ENCODE measurements at regions not wholly inside any gene's neighbourhood (a gene's known extent, or its start where the extent isn't known, plus 50 kb on each side); places are given as distances from the start of the nearest gene placed in this dataset.
"Not testable (repeated sequence)": the region's sequence is repeated elsewhere in the genome, so short reads cannot be mapped to it uniquely, and the experiment has no call there.

DNA sequence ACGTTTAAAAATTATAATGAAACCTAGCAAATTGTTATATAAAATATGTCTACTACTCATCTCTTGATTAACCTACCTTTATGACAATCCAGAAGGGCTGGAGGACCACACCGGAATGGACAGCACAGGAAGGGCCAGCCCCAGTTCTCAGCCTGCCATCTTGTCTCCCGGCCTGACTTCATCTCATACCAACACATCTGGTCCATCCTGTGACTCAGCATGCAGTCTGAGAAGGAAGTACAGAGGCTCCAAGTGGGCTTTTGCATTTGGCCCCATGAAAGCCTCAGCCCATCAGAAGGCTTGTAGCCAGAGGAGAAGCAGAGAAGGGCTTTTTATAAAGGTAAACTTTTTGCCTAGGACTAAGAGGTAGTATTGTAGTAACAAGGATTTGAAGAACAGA is 436.6 kb downstream of the MRPL39 start:
- Histone ChIP-seq H4K20me1 (ENCODE audit: control insufficient read depth, insufficient read depth, low read length, poor library complexity, severe bottlenecking) (no peaks in the 10 kb centered on the region), H3K4me1 (ENCODE audit: control insufficient read depth in 2 of 2, insufficient read depth in 2 of 2, low read length in 2 of 2) (peaks cover 17 to 20% of the 10 kb centered on the region in 2 donors), H3K27me3 (replicated peaks in 1 of 4; ENCODE audit: control extremely low read depth in 1 of 4, control insufficient read depth in 3 of 4, insufficient read depth in 4 of 4, low read length in 3 of 4) (no peaks in the 10 kb centered on the region), H3K36me3 (replicated peaks in 1 of 2; ENCODE audit: control extremely low read depth in 1 of 2, control insufficient read depth in 1 of 2, extremely low read depth in 1 of 2, insufficient read depth in 2 of 2, low read length in 1 of 2) (no peaks in the 10 kb centered on the region), H3K4me2 (replicated peaks; ENCODE audit: low read depth, low read length, poor library complexity, severe bottlenecking) (no peak overlapping the region), H2AFZ (ENCODE audit: insufficient read depth, low read depth, low read length, poor library complexity, severe bottlenecking) (no peak overlapping the region), H3K79me2 (ENCODE audit: control insufficient read depth, insufficient read depth, low read length) (no peaks in the 10 kb centered on the region), H3K9me3 (ENCODE audit: control extremely low read depth in 1 of 3, control insufficient read depth in 2 of 3, insufficient read depth in 1 of 3, low read length in 2 of 3) (peaks cover 4 to 19% (median 15%) of the 10 kb centered on the region in 3 donors), H3K4me3 (ENCODE audit: control extremely low read depth in 1 of 5, extremely low read depth in 1 of 5, insufficient read depth in 1 of 5, low read depth in 2 of 5, low read length in 4 of 5) (no peak overlapping the region), H3K27ac (ENCODE audit: low read length in 2 of 2) (no peak overlapping the region), H3K9ac (ENCODE audit: low read length) (no peak overlapping the region)
- H3K27me3 Mint-ChIP-seq = no peaks in the 10 kb centered on the region
- DNase-seq (no peak), ATAC-seq (ENCODE audit: low read depth) (no peak)
- intact Hi-C loops (cut with micrococcal nuclease) = loop anchor here (10.0 kb wide), 1 partner anchor 394 kb away; no protein-coding TSS in a partner anchor
- H3K4me1 Mint-ChIP-seq = peaks cover 20% of the 10 kb centered on the region
- peaks cover 15% of the 10 kb centered on the region for H3K9me3 Mint-ChIP-seq (ENCODE audit: insufficient read depth)
- no peak overlapping the region for H3K27ac Mint-ChIP-seq
- CTCF ChIA-PET = no interaction called here
- 100% methylated on average over 1 of the region's 3 CpGs for WGBS (ENCODE audit: insufficient coverage)
- POLR2A ChIA-PET = no interaction called here
- TF ChIP-seq, protein P1, sequence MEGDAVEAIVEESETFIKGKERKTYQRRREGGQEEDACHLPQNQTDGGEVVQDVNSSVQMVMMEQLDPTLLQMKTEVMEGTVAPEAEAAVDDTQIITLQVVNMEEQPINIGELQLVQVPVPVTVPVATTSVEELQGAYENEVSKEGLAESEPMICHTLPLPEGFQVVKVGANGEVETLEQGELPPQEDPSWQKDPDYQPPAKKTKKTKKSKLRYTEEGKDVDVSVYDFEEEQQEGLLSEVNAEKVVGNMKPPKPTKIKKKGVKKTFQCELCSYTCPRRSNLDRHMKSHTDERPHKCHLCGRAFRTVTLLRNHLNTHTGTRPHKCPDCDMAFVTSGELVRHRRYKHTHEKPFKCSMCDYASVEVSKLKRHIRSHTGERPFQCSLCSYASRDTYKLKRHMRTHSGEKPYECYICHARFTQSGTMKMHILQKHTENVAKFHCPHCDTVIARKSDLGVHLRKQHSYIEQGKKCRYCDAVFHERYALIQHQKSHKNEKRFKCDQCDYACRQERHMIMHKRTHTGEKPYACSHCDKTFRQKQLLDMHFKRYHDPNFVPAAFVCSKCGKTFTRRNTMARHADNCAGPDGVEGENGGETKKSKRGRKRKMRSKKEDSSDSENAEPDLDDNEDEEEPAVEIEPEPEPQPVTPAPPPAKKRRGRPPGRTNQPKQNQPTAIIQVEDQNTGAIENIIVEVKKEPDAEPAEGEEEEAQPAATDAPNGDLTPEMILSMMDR (IDR thresholded peaks at IDR 0.05) = no peak
- no peak for TF ChIP-seq EZH2 (IDR thresholded peaks at IDR 0.05; ENCODE audit: borderline replicate concordance, insufficient read depth, low read depth, low read length, poor library complexity, severe bottlenecking)
- H3K4me3 Mint-ChIP-seq = no peak overlapping the region

DNA sequence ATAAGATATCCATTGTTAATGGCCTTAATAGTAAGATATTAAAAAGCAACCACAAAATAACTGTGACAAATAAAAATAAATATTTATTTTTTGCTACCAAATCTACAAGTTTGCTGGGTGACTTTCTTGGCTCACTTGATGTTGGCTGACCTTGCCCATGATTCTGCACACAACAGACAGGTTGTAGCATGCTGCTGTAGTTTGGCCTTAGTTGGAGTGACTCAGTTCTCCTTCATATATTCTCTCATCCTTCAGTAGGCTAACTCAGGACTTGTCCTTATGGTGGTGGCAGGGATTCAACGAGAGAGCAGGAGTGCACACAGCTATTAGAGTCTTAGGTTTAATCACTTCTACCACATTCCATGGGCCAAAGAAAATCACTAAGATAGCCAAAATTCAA is 437.9 kb downstream of the MRPL39 start:
- Histone ChIP-seq H3K9me3 (ENCODE audit: control extremely low read depth in 1 of 3, control insufficient read depth in 2 of 3, insufficient read depth in 1 of 3, low read length in 2 of 3) (peaks cover 5 to 19% (median 15%) of the 10 kb centered on the region in 3 donors), H3K4me1 (ENCODE audit: control insufficient read depth in 2 of 2, insufficient read depth in 2 of 2, low read length in 2 of 2) (peaks cover 4 to 7% of the 10 kb centered on the region in 2 donors), H3K36me3 (replicated peaks in 1 of 2; ENCODE audit: control extremely low read depth in 1 of 2, control insufficient read depth in 1 of 2, extremely low read depth in 1 of 2, insufficient read depth in 2 of 2, low read length in 1 of 2) (no peaks in the 10 kb centered on the region), H4K20me1 (ENCODE audit: control insufficient read depth, insufficient read depth, low read length, poor library complexity, severe bottlenecking) (no peaks in the 10 kb centered on the region), H3K4me2 (replicated peaks; ENCODE audit: low read depth, low read length, poor library complexity, severe bottlenecking) (no peak overlapping the region), H3K27me3 (replicated peaks in 1 of 4; ENCODE audit: control extremely low read depth in 1 of 4, control insufficient read depth in 3 of 4, insufficient read depth in 4 of 4, low read length in 3 of 4) (no peaks in the 10 kb centered on the region), H3K79me2 (ENCODE audit: control insufficient read depth, insufficient read depth, low read length) (no peaks in the 10 kb centered on the region), H3K27ac (ENCODE audit: low read length in 2 of 2) (no peak overlapping the region), H3K9ac (ENCODE audit: low read length) (no peak overlapping the region), H2AFZ (ENCODE audit: insufficient read depth, low read depth, low read length, poor library complexity, severe bottlenecking) (no peak overlapping the region), H3K4me3 (ENCODE audit: control extremely low read depth in 1 of 5, extremely low read depth in 1 of 5, insufficient read depth in 1 of 5, low read depth in 2 of 5, low read length in 4 of 5) (no peak overlapping the region)
- intact Hi-C loops (cut with micrococcal nuclease) = no loop called here
- H3K27me3 Mint-ChIP-seq = no peaks in the 10 kb centered on the region
- POLR2A ChIA-PET = no interaction called here
- H3K9me3 Mint-ChIP-seq (ENCODE audit: insufficient read depth) = peaks cover 15% of the 10 kb centered on the region
- ATAC-seq (ENCODE audit: low read depth) = no peak
- H3K4me3 Mint-ChIP-seq = no peak overlapping the region
- peaks cover 8% of the 10 kb centered on the region for H3K4me1 Mint-ChIP-seq
- DNase-seq = no peak
- CTCF ChIA-PET = no interaction called here
- no CpG with 5 or more reads among the region's 1 CpG for WGBS (ENCODE audit: insufficient coverage)
- no peak overlapping the region for H3K27ac Mint-ChIP-seq
- TF ChIP-seq, protein P1 (IDR thresholded peaks at IDR 0.05) = no peak
- no peak for TF ChIP-seq EZH2 (IDR thresholded peaks at IDR 0.05; ENCODE audit: borderline replicate concordance, insufficient read depth, low read depth, low read length, poor library complexity, severe bottlenecking)

DNA sequence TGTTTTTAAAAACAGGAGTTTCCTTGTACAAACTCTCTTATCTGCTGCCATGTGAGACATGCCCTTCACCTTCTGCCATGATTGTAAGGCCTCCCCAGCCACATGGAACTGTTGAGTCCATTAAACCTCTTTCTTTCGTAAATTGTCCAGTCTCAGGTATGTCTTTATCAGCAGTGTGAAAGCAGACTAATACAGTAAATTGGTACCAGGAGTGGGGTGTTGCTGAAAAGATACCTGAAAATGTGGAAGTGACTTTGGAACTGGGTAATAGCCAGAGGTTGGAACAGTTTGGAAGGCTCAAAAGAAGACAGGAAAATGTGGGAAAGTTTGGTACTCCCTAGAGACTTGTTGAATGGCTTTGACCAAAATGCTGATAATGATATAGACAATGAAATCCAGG is 440.4 kb downstream of the MRPL39 start:
- H3K9ac ChIP-seq (ENCODE audit: low read length); H3K79me2 ChIP-seq (ENCODE audit: control insufficient read depth, insufficient read depth, low read length); H3K27ac ChIP-seq (ENCODE audit: low read length in 2 of 2); H4K20me1 ChIP-seq (ENCODE audit: control insufficient read depth, insufficient read depth, low read length, poor library complexity, severe bottlenecking); H3K27me3 ChIP-seq (replicated peaks in 1 of 4; ENCODE audit: control extremely low read depth in 1 of 4, control insufficient read depth in 3 of 4, insufficient read depth in 4 of 4, low read length in 3 of 4); H3K27me3 Mint-ChIP-seq; ATAC-seq (ENCODE audit: low read depth); H3K4me2 ChIP-seq (replicated peaks; ENCODE audit: low read depth, low read length, poor library complexity, severe bottlenecking); POLR2A ChIA-PET; H3K36me3 ChIP-seq (replicated peaks in 1 of 2; ENCODE audit: control extremely low read depth in 1 of 2, control insufficient read depth in 1 of 2, extremely low read depth in 1 of 2, insufficient read depth in 2 of 2, low read length in 1 of 2); H3K4me1 ChIP-seq (ENCODE audit: control insufficient read depth in 2 of 2, insufficient read depth in 2 of 2, low read length in 2 of 2); intact Hi-C loops (cut with micrococcal nuclease); H3K27ac Mint-ChIP-seq; H3K4me3 ChIP-seq (ENCODE audit: control extremely low read depth in 1 of 5, extremely low read depth in 1 of 5, insufficient read depth in 1 of 5, low read depth in 2 of 5, low read length in 4 of 5); H3K4me1 Mint-ChIP-seq; H3K4me3 Mint-ChIP-seq; DNase-seq; CTCF ChIA-PET; H2AFZ ChIP-seq (ENCODE audit: insufficient read depth, low read depth, low read length, poor library complexity, severe bottlenecking): not testable (repeated sequence)
- H3K9me3 Mint-ChIP-seq (ENCODE audit: insufficient read depth) = peaks cover 20% of the 10 kb centered on the region
- peaks cover 7 to 21% (median 15%) of the 10 kb centered on the region in 3 donors for H3K9me3 ChIP-seq (ENCODE audit: control extremely low read depth in 1 of 3, control insufficient read depth in 2 of 3, insufficient read depth in 1 of 3, low read length in 2 of 3)
- WGBS (ENCODE audit: insufficient coverage) = 60% methylated on average over 1 of the region's 1 CpG

All from B cell (primary cell).